Bronchial epithelial cell (primary cell): ENCODE measurements at regions not wholly inside any gene's neighbourhood (a gene's known extent, or its start where the extent isn't known, plus 50 kb on each side); places are given as distances from the start of the nearest gene placed in this dataset.

Experiments used
- DNase-seq: peaks from one replicate; pipeline ENCODE4 v3.0.0-alpha.2; 2010; ENCODE audit warnings: low read depth
- FAIRE-seq: peaks from 2 replicates; lab custom pipeline; 2011; peaks lifted over from hg19 to GRCh38; lab: Jason Lieb, UNC
- H3K27me3 ChIP-seq: 2 replicates; pipeline ENCODE4 v1.5.1; 2011; ENCODE audit warnings: low read length; ENCODE audit not compliant: control insufficient read depth, insufficient read depth
- H3K36me3 ChIP-seq: 2 replicates; pipeline ENCODE4 v1.5.1; 2011; ENCODE audit warnings: low read length; ENCODE audit not compliant: control insufficient read depth, insufficient read depth
- H3K4me3 ChIP-seq: 2 replicates; pipeline ENCODE4 v1.5.1; 2011; ENCODE audit warnings: mild to moderate bottlenecking, low read depth, low read length, control low read depth
- CTCF ChIP-seq: IDR thresholded peaks from 2 replicates; pipeline ENCODE4 v1.5.1; 2011; ENCODE audit warnings: mild to moderate bottlenecking, moderate library complexity, low read length, control low read depth, inconsistent platforms; ENCODE audit not compliant: insufficient read depth, severe bottlenecking

DNA sequence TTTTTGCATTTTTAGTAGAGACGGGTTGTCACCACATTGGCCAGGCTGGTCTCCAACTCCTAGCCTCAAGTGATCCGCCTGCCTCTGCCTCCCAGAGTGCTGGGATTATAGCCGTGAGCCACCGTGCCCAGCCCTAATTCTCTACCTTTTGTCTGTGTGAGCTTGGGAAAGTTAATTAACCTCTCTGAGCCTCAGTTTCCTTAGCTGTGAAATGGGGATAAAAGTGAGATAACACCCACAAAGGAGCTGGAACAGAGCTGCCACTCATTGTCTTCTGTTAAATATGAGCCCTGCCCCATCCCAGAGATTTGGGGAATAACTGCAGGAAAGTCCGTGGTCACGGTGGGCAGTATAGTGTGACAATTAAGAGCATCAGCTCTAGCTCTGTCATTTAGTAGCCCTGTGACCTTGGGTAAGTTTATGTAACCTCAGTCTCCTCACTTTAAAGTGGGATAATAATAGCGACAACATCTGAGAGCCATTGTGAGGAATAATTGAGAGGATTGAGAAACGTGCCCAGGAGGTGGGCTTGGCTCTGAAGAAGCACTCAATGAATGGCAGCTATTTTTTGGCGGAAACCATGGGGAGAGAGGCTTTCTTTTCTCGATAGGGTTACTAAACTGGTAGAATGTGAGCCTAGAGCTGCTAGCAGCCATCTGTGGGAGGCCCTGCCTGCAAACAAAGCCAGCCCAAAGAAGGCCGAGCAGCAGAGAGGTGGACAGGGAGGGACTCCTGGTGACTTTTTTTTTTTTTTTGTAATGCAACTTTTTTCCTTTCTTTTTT is 60.8 kb upstream of the MED13L start:
- TF ChIP-seq CTCF = no peak
- FAIRE-seq (no peak), DNase-seq (no peak)
- Histone ChIP-seq H3K27me3 (no peaks in the 10 kb centered on the region), H3K36me3 (no peaks in the 10 kb centered on the region), H3K4me3 (no peak overlapping the region)

DNA sequence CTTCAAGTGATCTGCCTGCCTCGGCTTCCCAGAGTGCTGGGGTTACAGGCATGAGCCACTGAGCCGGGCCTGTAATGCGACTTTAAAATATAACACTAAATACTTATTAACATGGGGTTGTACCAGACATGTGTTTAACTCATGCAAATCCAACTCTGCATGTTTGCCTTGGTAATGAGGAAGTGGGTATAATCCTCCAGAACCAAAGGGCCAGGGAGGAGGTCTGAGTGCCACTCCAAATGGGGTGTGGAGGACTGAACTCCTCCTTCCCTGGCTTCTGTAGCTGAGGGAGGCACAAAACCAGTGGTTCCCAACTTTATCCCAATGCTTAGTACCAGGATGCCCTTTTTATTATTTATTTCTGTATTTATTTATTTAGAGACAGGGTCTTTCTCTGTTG is 61.6 kb upstream of the MED13L start:
- Histone ChIP-seq H3K4me3 (no peak overlapping the region), H3K27me3 (no peaks in the 10 kb centered on the region), H3K36me3 (no peaks in the 10 kb centered on the region)
- FAIRE-seq (no peak), DNase-seq (no peak)
- no peak for TF ChIP-seq CTCF

DNA sequence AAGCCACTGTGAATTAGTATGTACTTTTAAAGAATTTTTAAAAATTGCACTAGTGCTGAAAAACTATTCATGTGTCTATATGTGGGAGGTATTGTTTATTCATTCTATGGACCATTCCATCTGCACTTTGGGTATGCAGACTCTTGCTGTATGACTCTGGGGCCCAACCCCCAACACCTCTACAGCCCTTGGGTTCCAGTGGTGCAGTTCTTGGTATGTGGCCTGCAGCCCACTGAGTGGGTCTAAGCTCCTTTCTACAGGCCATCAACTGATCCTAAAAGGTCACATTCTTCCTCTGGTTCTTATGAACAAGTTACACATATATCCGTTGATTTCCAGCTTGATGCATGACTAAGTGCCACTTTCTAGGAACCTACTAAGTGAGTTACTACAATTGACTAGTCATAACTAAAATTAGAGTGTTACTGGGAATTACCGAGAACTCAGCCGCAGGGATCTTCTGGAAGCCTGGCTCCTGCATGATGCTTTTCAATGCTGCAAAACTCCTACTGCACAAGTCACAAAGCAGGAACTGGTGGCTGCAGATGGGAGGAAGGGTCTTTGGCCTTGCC is 62.4 kb upstream of the MED13L start:
- DNase-seq (no peak), FAIRE-seq (no peak)
- Histone ChIP-seq H3K4me3 (no peak overlapping the region), H3K27me3 (no peaks in the 10 kb centered on the region), H3K36me3 (no peaks in the 10 kb centered on the region)
- no peak for TF ChIP-seq CTCF

DNA sequence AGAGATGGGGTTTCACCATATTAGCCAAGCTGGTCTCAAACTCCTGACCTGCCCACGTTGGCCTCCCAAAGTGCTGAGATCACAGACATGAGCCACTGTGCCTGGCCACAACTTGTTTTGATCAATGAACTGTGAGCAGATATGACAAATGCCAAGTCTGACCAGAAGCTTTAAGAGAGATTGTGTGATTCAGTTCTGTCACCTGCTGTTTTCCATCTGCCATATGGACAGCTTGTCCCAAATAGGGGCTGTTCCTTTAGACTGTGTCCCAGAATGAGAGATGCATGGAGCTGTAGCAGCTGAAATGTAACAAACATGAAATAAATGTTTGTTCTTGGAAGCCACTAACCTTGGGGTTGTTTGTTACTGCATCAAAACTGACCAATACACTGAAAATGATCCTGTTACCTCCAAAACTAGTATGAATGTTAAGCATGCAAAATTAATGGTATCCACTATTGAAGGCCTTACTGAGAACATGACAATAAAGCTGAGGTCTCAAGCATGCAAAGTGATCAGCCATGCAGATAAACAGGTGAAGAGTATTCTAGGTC is 65.9 kb upstream of the MED13L start:
- no peak for FAIRE-seq

GRCh38 chr12:116346222-116346621 is 68.7 kb upstream of the MED13L start:
- DNase-seq = no peak
- FAIRE-seq = no peak
- TF ChIP-seq CTCF = no peak
- Histone ChIP-seq H3K4me3 (no peak overlapping the region), H3K27me3 (no peaks in the 10 kb centered on the region), H3K36me3 (no peaks in the 10 kb centered on the region)

More for the DNA sequence above, 65.9 kb upstream of the MED13L start:
- DNase-seq = no peak
- TF ChIP-seq CTCF = no peak
- H3K4me3 ChIP-seq = no peak overlapping the region
- no peaks in the 10 kb centered on the region for H3K36me3 ChIP-seq
- no peaks in the 10 kb centered on the region for H3K27me3 ChIP-seq
